GM23338 (cell line): ENCODE measurements at regions not wholly inside any gene's neighbourhood (a gene's known extent, or its start where the extent isn't known, plus 50 kb on each side); places are given as distances from the start of the nearest gene placed in this dataset.
"Not testable (repeated sequence)": the region's sequence is repeated elsewhere in the genome, so short reads cannot be mapped to it uniquely, and the experiment has no call there.

Experiments
- ATAC-seq: fragments of 200-7000 bp; cut with Tn5 transposase; 3 replicates; pipeline ENCODE4 v1.9.1; 2020
- DNase-seq: peaks from one replicate; pipeline ENCODE4 v3.0.0-alpha.2; 2015; ENCODE audit warnings: low spot score
- H2AFZ ChIP-seq: fragments of 200-600 bp; sonication (generic); 2 replicates; pipeline ENCODE4 v1.8.0; 2016; ENCODE audit warnings: antibody characterized with exemption, mild to moderate bottlenecking, moderate library complexity
- H3F3A ChIP-seq: fragments of 200-600 bp; sonication (generic); replicated peaks from 2 replicates; pipeline ENCODE4 v1.8.0; 2017; ENCODE audit warnings: antibody characterized with exemption, mixed run types, low read depth
- H3K27ac ChIP-seq: fragments of 200-600 bp; sonication (generic); 2 replicates; pipeline ENCODE4 v1.6.1; 2016; ENCODE audit warnings: low read depth
- H3K27me3 ChIP-seq: fragments of 200-600 bp; sonication (generic); 2 replicates; pipeline ENCODE4 v1.8.0; 2016; ENCODE audit warnings: mild to moderate bottlenecking, mixed run types, moderate library complexity; ENCODE audit not compliant: insufficient read depth
- H3K36me3 ChIP-seq: fragments of 200-600 bp; sonication (generic); 2 replicates; pipeline ENCODE4 v1.8.0; 2016; ENCODE audit warnings: mild to moderate bottlenecking; ENCODE audit not compliant: insufficient read depth
- H3K4me1 ChIP-seq: fragments of 200-600 bp; sonication (generic); 2 replicates; pipeline ENCODE4 v1.8.0; 2016; ENCODE audit warnings: mild to moderate bottlenecking, moderate library complexity; ENCODE audit not compliant: insufficient read depth
- H3K4me2 ChIP-seq: fragments of 200-600 bp; sonication (generic); 2 replicates; pipeline ENCODE4 v1.7.1; 2017; ENCODE audit warnings: mixed run types
- H3K4me3 ChIP-seq: fragments of 200-600 bp; sonication (generic); 2 replicates; pipeline ENCODE4 v1.6.1; 2016; ENCODE audit warnings: mixed run types
- H3K79me2 ChIP-seq: fragments of 200-600 bp; sonication (generic); replicated peaks from 2 replicates; pipeline ENCODE4 v1.8.0; 2017; ENCODE audit warnings: mild to moderate bottlenecking; ENCODE audit not compliant: insufficient read depth
- H3K9me2 ChIP-seq: fragments of 200-600 bp; sonication (generic); 2 replicates; pipeline ENCODE4 v1.8.0; 2017; ENCODE audit not compliant: insufficient read depth
- H4K20me1 ChIP-seq: fragments of 200-600 bp; sonication (generic); replicated peaks from 2 replicates; pipeline ENCODE4 v1.8.0; 2017; ENCODE audit warnings: mild to moderate bottlenecking; ENCODE audit not compliant: insufficient read depth
- H3K27ac Mint-ChIP-seq: 2 replicates; pipeline ENCODE4 v1.8.0; 2020; ENCODE audit warnings: inconsistent platforms, mild to moderate bottlenecking, moderate library complexity, mixed read lengths
- H3K27me3 Mint-ChIP-seq: 3 replicates; pipeline ENCODE4 v1.8.0; 2022; ENCODE audit warnings: low read depth, mild to moderate bottlenecking, moderate library complexity, mixed read lengths, inconsistent platforms; ENCODE audit not compliant: insufficient read depth, poor library complexity
- H3K36me3 Mint-ChIP-seq: 3 replicates; pipeline ENCODE4 v1.8.0; 2021; ENCODE audit warnings: low read depth, mild to moderate bottlenecking, inconsistent platforms, moderate library complexity, mixed read lengths
- H3K4me1 Mint-ChIP-seq: 3 replicates; pipeline ENCODE4 v1.8.0; 2020; ENCODE audit warnings: mild to moderate bottlenecking, inconsistent platforms, mixed read lengths
- H3K4me3 Mint-ChIP-seq: 3 replicates; pipeline ENCODE4 v1.8.0; 2021; ENCODE audit warnings: moderate library complexity, mild to moderate bottlenecking, inconsistent platforms, mixed read lengths
- H3K9me3 Mint-ChIP-seq: 3 replicates; pipeline ENCODE4 v1.8.0; 2020; ENCODE audit warnings: moderate library complexity, mild to moderate bottlenecking, inconsistent platforms, mixed read lengths
- CREB1 ChIP-seq: fragments of 250-450 bp; sonication (Bioruptor Pico); IDR thresholded peaks from 2 replicates; pipeline ENCODE4 v1.5.0; 2020; ENCODE audit warnings: low read depth, mild to moderate bottlenecking, moderate library complexity
- EZH2 ChIP-seq: fragments of 200-600 bp; sonication (generic); IDR thresholded peaks from one replicate; pipeline ENCODE4 v1.8.0; 2017; ENCODE audit warnings: antibody characterized with exemption, mild to moderate bottlenecking, low read depth; ENCODE audit not compliant: unreplicated experiment
- EZH2phosphoT487 ChIP-seq: fragments of 200-600 bp; sonication (generic); IDR thresholded peaks from one replicate; pipeline ENCODE4 v1.8.1; 2018; ENCODE audit warnings: antibody characterized with exemption; ENCODE audit not compliant: unreplicated experiment
- NANOG ChIP-seq: IDR thresholded peaks from 2 replicates; pipeline ENCODE4 v1.6.1; 2016; ENCODE audit warnings: antibody characterized with exemption, borderline replicate concordance
- POLR2AphosphoS5 ChIP-seq: IDR thresholded peaks from 2 replicates; pipeline ENCODE4 v1.6.1; 2016; ENCODE audit warnings: antibody characterized with exemption, low read depth
- STAT1 ChIP-seq: IDR thresholded peaks from one replicate; pipeline ENCODE4 v1.6.1; 2016; ENCODE audit warnings: antibody characterized with exemption; ENCODE audit not compliant: unreplicated experiment
- TF ChIP-seq, protein P1 (sequence below): IDR thresholded peaks from one replicate; pipeline ENCODE4 v1.6.1; 2018; ENCODE audit warnings: antibody characterized with exemption; ENCODE audit not compliant: unreplicated experiment
- TF ChIP-seq, protein P2 (sequence below): IDR thresholded peaks from 2 replicates; pipeline ENCODE4 v1.6.1; 2016; ENCODE audit warnings: antibody characterized with exemption
- TF ChIP-seq, protein P3 (sequence below), 2 experiments: fragments of 200-600 bp in 1 of 2; sonication (generic) in 1 of 2; conservative IDR thresholded peaks; 2 replicates each; pipeline versions ENCODE4 v1.5.1 to v1.6.1; 2016 to 2017; ENCODE audit warnings: antibody characterized with exemption in 2 of 2, low read depth in 2 of 2, mild to moderate bottlenecking in 2 of 2, moderate library complexity in 1 of 2

DNA sequence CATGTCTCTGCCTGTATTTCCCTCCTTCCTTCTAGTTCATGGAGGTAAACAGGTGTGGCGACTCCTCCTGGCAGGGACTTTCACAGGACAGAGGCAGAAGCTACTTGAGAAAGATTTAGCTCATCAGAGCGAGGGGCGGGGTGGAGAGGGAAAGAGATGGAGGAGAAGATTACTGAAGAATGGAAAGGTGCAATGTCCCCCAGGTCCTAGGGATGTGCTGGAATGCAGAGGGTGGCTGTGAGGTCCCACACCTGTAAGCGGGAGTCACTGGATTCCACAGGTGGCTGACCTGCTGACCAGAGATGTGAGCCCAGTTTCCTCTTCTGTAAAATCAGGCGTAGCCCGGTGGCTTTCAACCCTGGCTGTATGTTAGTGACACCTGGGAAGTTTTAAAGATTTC, 199.2 kb upstream of the SULF2 start (continued):
- TF ChIP-seq, protein P1, sequence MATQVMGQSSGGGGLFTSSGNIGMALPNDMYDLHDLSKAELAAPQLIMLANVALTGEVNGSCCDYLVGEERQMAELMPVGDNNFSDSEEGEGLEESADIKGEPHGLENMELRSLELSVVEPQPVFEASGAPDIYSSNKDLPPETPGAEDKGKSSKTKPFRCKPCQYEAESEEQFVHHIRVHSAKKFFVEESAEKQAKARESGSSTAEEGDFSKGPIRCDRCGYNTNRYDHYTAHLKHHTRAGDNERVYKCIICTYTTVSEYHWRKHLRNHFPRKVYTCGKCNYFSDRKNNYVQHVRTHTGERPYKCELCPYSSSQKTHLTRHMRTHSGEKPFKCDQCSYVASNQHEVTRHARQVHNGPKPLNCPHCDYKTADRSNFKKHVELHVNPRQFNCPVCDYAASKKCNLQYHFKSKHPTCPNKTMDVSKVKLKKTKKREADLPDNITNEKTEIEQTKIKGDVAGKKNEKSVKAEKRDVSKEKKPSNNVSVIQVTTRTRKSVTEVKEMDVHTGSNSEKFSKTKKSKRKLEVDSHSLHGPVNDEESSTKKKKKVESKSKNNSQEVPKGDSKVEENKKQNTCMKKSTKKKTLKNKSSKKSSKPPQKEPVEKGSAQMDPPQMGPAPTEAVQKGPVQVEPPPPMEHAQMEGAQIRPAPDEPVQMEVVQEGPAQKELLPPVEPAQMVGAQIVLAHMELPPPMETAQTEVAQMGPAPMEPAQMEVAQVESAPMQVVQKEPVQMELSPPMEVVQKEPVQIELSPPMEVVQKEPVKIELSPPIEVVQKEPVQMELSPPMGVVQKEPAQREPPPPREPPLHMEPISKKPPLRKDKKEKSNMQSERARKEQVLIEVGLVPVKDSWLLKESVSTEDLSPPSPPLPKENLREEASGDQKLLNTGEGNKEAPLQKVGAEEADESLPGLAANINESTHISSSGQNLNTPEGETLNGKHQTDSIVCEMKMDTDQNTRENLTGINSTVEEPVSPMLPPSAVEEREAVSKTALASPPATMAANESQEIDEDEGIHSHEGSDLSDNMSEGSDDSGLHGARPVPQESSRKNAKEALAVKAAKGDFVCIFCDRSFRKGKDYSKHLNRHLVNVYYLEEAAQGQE, result no peak
- TF ChIP-seq EZH2 (no peak), STAT1 (no peak)

DNA sequence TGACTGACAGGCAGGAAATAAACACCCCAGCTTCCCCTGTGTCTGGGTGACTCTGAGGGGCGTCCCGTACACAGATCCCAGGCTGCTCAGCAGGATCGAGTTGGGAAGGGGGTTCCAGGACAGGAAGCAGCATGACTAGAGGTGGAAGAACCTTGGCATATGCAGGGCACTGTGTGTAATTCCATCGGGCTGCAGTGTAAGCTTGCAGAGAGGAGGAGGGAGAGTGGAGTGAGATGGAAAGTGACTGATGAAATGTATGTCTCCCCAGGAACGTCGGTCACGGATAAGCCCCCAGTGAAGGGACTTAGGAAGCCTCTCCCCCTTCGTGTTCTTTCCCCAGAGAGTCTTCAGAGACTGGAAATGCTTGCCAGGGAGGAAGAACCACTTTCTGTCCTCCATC, 198.4 kb upstream of the SULF2 start:
- not testable (repeated sequence) for H3K4me3 Mint-ChIP-seq, ATAC-seq, H3K36me3 ChIP-seq

DNA sequence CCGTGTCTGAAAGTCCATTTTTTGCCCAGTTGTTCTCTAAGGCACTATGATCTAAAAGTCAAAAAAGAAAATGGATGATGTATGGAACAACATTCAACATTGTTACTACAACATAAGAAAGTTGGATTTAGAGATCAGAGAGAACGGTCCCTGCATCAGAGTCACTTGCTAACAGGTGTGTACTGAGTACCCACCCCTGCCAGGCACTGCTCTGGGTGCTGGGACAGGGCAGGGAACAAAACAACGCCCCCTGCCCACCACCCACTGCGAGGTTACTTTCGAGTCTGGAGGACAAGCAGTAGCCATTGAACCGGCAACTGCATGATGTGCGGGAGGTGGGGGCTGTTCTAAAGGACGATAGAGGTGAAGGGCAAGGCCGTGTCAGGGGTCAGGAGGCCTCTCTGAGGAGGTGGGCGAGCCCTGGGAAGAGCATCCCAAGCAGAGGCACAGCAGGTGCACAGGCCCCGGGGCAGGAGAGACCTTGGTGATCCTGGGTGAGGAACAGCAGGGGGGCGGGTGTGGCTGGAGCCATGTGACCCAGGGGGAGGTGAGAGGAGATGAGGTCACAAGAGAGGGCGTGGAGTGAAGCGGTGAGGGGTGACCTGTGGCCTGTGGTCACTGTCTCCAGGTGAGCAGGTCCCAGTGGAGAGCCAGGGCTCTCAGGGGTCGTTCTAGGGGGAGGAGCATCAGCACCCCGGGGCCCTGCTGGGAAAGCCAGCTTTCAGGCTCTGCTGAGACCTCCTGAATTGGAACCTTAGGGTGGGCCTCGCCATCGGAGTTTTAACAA, 197.5 kb upstream of the SULF2 start:
- peaks cover 4% of the 10 kb centered on the region; the same call in 2 of the 3 replicates for H3K9me3 Mint-ChIP-seq
- H3F3A ChIP-seq, result no peaks in the 10 kb centered on the region
- no peak overlapping the region for H3K4me2 ChIP-seq
- no peak overlapping the region for H2AFZ ChIP-seq
- no peak overlapping the region for H3K27ac ChIP-seq
- DNase-seq (no peak), ATAC-seq (no peak)
- no peaks in the 10 kb centered on the region for H3K36me3 ChIP-seq
- H3K27me3 ChIP-seq, result no peaks in the 10 kb centered on the region
- TF ChIP-seq, protein P2, sequence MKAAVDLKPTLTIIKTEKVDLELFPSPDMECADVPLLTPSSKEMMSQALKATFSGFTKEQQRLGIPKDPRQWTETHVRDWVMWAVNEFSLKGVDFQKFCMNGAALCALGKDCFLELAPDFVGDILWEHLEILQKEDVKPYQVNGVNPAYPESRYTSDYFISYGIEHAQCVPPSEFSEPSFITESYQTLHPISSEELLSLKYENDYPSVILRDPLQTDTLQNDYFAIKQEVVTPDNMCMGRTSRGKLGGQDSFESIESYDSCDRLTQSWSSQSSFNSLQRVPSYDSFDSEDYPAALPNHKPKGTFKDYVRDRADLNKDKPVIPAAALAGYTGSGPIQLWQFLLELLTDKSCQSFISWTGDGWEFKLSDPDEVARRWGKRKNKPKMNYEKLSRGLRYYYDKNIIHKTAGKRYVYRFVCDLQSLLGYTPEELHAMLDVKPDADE, result no peak
- TF ChIP-seq STAT1 (no peak), NANOG (no peak), POLR2AphosphoS5 (no peak), EZH2 (no peak), CREB1 (CRISPR knock-in tag) (no peak), EZH2phosphoT487 (no peak)
- TF ChIP-seq, protein P1, result no peak
- TF ChIP-seq, protein P3, sequence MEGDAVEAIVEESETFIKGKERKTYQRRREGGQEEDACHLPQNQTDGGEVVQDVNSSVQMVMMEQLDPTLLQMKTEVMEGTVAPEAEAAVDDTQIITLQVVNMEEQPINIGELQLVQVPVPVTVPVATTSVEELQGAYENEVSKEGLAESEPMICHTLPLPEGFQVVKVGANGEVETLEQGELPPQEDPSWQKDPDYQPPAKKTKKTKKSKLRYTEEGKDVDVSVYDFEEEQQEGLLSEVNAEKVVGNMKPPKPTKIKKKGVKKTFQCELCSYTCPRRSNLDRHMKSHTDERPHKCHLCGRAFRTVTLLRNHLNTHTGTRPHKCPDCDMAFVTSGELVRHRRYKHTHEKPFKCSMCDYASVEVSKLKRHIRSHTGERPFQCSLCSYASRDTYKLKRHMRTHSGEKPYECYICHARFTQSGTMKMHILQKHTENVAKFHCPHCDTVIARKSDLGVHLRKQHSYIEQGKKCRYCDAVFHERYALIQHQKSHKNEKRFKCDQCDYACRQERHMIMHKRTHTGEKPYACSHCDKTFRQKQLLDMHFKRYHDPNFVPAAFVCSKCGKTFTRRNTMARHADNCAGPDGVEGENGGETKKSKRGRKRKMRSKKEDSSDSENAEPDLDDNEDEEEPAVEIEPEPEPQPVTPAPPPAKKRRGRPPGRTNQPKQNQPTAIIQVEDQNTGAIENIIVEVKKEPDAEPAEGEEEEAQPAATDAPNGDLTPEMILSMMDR (conservative IDR thresholded peaks at IDR 0.05; ENCODE audit: low read depth in 2 of 2), result no peak
- H3K27ac Mint-ChIP-seq, result no peak overlapping the region
- no peaks in the 10 kb centered on the region for H3K36me3 Mint-ChIP-seq
- H3K4me3 Mint-ChIP-seq, result no peak overlapping the region
- no peak overlapping the region for H3K4me3 ChIP-seq
- no peaks in the 10 kb centered on the region for H4K20me1 ChIP-seq
- H3K4me1 Mint-ChIP-seq, result peaks cover 7% of the 10 kb centered on the region
- H3K9me2 ChIP-seq, result no peaks in the 10 kb centered on the region
- H3K4me1 ChIP-seq, result no peaks in the 10 kb centered on the region
- no peaks in the 10 kb centered on the region for H3K79me2 ChIP-seq
- H3K27me3 Mint-ChIP-seq, result no peaks in the 10 kb centered on the region

More for the DNA sequence above, 198.4 kb upstream of the SULF2 start:
- H3K9me2 ChIP-seq, H3F3A ChIP-seq, H3K4me1 Mint-ChIP-seq, H3K27ac ChIP-seq, H3K27me3 ChIP-seq, H3K4me1 ChIP-seq, H3K79me2 ChIP-seq, H3K27me3 Mint-ChIP-seq, H2AFZ ChIP-seq, H4K20me1 ChIP-seq, H3K4me3 ChIP-seq, H3K4me2 ChIP-seq, H3K27ac Mint-ChIP-seq, H3K36me3 Mint-ChIP-seq, DNase-seq, H3K9me3 Mint-ChIP-seq: not testable (repeated sequence)
